Smooth muscle cell of the brain vasculature (primary cell): ENCODE measurements at regions not wholly inside any gene's neighbourhood (a gene's known extent, or its start where the extent isn't known, plus 50 kb on each side); places are given as distances from the start of the nearest gene placed in this dataset.
A peak's percentile ranks its signal among the peaks of the same experiment; 100 is the strongest.

ENCODE experiments used
- DNase-seq: peaks from one replicate; pipeline ENCODE4 v3.0.0-alpha.2; 2012; ENCODE audit warnings: low read depth, low spot score

DNA sequence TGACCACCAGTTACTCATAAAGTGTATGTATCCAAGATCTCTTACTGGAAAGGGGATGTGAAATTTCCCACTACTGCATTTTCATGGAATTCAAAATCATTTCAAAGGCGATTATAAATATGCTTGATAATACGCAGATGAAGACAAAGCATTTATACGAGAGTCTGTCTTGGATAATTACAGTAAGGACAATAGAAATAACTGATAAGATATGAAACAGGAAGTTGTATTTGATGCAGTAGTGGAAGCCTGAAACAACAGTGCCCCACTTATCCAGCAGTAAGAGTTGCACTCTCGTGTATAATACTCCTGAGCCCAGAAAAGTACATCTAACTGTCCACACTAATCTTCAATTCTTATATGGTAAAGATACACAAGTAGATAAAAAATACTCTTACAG is 188.7 kb upstream of the POU5F2 start:
- DNase-seq = no peak

DNA sequence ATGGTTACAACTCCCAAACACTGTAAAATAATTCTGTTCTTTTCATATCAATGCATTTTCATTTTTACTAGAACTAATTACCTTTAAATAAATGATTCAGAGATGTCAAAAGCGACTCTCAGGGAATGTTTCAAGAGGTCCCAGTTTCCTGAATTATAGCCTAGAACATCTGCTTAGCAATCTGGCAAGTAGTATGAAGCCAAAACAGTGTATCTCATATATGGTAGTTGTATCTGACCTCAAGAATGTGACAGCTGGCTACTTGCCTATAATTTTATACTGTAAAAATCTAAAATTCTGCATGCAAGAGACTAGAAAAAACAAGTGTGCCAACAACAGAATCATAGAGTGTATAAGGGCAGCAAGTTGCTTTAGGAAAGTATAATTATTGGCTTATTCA is 187.7 kb upstream of the POU5F2 start:
- no peak for DNase-seq

DNA sequence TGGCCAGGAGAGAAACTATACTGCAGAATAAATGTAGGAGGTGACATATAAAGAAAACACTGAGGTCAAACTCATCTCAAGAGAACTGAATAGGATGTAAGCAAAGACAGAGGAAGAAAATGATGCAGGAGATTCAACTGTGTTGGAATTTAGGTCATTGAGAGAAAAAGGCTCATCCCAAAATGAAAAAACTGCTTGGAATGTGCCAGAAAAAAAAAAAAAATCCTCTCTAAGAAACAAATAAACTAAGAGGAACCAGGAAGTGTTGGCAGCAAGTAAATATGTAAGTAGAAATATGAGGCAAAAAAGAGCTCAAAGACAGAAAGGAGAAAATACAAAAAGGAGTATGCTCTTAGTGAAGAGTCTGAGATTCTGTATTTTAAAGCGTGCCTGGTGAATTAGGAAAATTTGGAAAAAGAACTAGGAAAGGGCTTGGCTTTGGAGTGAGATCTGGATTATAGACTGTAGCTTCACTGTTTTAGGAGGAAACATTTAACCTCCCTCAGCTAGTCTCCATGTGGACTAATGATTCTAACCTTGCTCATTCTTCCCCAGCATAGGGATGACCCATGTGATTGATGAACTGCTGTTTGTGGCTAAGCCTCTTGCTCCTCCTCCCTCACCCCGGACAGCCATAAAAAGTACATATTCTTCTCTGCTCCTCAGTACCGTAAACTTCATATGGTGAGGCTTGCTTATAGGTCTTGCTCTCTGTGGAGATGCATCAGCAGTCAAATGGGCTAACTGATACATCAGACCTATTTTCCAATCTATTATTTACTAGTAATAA is 185.6 kb upstream of the POU5F2 start:
- DNase-seq = no peak

DNA sequence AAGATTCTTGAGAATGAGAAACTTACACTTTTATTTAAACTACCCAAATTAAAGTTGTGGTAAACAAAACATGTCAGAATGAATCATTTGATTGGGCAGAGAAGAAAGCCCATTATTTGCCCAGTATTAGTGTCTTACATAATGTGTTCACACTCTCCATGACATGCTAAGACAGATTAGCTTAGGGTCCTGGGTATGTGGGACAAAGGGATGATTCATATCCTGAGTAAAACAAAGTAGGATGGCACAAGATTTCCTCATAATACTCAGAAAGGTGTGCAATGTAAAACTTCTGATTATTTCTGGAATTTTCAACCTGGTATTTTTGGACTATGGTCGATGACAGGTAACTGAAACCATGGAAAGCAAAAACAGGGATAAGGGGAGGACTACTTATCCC is 183.9 kb upstream of the POU5F2 start:
- DNase-seq = no peak

DNA sequence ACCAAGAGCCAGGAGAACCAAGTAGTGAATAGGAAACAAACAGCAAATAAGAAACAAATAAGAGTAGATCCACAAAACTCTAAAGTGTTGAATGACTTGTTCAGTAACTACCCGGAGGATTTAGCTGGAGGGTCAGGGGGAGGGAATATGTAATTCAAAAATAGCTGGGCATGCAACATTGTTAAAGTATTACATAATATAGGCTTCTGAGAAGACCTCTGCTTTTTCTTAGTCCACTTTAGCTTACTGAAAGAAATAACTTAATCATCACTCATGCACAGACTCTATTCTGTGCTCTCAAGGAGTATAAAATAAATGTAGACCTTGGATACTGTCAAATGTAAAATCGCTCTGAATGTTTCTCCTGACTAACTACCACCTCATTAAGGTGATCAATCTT is 183.2 kb upstream of the POU5F2 start:
- no peak for DNase-seq

DNA sequence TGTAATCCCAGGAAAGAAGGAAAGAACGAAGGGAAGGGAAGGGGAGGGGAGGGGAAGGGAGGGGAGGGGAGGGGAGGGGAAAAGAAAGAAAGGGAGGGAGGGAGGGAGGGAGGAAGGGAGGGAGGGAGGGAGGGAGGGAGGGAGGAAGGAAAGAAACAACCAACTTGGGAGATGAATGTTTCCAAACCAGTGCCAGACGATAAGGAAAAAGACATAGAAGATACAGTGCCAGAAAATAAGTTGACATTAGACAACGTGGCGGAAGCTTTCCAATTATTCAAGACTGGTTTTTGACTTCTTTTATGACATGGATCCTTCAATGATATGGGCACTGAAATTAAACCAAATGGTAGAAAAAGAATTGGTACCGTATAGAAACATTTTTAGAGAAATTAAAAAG is 181.2 kb upstream of the POU5F2 start:
- DNase-seq = no peak

DNA sequence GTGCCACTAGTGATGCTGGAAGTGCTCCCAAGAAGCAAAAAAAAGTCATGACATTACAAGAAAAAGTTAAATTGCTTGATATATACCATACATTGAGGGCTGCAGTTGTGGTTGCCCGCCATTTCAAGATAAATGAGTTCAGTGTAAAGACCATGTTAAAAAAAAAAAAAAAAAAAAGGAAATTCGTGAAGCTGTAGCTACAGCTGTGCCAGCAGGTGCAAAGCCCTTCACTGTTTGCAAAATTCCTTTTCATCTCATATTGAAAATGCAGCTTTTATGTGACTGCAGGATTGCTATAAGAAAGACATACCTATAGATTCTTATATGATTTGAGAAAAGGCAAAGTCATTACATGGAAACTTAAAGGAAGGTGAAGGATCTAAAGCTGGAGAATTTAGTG is 179.6 kb upstream of the POU5F2 start:
- DNase-seq = no peak

DNA sequence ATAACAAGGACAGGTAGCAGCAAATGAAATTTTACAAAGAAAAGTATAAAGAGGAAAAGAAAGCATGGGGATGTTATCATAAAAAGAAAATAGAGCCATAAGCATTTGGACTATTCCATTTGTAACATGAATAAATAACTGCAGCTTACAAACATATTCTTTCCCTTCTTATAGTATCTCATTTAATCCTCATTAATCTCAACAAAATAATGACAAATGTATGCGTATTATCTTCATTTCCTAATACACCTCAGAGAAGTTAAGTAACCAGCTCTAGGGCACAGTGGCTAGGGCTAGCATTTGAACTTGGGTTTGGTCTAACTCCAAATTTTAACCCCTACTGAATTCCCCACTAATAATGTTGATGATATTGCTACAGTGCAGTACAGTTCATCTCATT is 175.5 kb upstream of the POU5F2 start:
- DNase-seq = no peak

DNA sequence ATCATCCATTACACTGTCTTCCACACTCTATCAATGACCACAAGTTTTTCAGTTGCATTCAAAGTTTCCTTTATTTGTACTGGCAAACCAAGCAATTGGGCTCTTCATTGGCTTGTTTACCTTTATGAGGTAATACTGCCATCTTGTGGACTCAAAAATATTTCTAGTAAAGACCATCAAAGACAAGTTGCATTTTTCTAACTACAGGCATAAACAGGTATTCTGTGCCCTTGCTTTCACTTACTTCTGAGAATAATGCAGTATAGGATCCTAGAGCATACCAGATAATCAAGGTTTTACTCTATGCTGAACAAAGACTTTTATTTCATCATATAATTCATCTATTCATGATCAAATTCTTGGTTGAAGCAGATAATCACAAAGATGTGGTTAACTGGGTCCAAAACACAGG is 173.7 kb upstream of the POU5F2 start:
- DNase-seq = peak; percentile 29

DNA sequence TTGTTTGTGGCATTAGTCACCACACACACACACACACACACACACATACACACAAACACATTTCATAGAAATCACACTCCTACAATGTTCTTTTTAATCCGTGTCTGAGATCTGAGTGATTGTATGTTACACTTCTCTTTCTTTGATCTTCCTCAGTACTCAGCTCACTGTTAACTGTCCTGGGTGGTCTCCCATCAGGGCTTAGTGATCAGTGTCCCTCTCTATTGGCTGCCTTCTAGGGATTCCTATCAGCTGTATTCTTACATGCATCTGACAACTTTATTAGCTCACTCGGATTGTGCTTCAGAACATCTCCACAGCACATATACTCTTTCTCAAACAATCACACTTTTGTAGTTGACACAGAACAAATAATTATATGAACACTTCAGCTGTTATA is 170.2 kb upstream of the POU5F2 start:
- no peak for DNase-seq

DNA sequence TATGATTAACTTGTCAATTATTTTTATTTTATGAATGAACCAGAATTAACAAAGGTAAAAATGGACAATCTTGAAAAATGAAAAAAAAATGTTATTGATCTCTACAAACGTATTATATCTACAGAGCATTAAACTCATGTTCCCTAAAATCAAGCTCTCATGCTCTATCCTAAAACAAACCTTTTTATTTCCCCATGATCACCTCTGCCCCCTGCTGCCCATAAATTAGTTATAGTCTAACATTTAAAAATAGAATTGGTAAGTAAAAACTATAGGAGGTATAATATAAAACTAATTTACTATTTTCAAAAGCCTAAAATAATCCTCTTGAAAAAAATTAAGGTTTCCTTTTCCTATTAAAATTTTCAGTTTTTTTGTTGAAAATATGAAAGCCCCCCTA is 168.0 kb upstream of the POU5F2 start:
- DNase-seq = no peak

DNA sequence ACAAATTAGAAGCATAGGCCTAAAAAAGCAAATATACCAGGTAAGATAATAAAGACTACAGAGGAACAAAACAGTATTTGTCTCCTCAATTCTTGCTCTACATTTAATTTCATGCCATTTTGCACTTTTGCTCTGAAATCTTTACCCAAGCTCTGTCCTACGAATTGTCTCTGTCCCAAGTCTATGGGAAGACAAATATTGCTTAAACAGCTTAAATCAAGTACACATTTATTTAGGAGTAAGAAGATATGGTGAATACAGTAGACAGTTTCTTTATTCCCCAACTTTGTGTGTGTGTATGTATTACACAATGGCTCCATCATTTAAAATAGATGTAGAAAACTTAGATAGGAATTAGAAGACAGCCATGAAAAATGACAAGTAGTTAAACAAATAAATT is 163.5 kb upstream of the POU5F2 start:
- no peak for DNase-seq

DNA sequence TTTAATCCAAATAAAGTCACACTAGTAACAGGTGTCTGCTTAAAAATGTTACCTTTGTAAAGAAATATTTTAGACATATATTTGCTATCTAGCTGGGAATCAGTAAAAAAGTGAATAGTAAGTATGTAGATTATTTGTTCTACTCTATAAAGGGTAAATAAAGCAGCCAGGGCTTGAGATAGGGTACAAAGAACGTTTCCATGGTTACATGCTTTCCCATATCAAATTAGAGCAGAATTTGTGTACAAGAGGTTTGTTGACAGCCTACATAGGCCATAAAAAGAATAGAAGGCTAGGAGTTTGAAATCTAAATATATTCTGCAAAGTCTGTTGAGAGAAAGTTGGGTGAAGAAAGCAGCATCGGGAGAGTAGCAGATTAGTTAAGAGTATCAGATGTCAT is 160.9 kb upstream of the POU5F2 start:
- DNase-seq = no peak

DNA sequence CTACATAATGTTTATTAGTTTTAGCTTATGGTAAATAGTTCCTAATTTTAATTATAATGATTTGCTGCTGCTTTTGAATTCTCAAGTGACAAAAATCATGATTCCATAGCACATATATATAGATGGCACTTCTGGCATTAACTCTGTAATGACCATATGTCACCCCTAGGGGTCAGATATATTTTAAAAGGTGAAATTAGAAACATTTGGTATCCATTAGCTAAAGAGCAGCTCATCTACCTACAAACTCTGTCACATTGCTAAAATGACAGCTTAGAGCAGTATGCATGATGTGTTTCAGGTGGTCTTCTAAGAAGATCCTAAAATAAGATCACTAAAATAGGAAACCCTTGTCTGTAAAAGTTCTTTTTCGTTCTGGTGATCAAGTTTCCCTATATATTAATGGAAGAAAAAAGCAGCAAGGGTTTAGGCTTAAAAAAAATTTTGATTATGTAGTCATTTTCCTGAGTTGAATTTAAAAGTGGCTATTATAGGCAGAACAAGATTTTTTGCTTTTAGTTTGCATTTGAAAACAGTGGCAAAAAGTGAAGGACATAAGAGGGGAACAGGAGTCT is 157.7 kb upstream of the POU5F2 start:
- no peak for DNase-seq

DNA sequence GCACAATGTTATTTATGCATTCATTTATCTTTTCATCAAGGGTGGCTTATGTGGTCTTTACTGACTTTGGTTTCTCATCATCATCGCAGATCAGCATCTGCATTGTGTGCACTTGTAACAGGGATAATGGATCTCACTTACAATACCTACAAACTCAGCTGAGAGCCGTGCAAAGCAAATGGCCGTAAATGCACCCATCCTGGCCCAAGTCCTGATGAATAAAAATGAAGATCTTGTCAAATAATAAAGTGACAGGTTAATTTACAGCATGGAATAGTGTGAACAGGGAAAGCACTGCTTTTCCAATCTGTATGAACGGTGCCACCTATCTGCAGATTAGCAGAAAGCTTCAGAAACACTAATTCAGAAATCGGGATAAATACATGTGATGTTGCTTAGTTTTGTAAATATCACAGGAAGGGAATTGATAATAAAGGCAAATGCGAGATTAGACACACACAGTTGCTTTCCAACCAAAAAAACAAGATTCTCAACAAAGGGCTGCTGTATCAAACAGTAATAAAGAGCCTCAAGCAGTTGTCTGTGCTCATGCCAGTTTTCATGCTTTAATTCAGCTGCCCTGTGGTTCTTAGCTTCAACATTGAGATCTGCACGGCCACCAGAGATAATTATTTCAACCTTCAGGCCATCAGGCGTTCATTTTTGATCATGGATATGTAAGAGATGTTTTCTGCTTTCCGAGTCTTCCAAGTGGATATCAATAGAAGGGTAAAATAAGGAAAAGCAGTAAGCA is 153.4 kb upstream of the POU5F2 start:
- no peak for DNase-seq

DNA sequence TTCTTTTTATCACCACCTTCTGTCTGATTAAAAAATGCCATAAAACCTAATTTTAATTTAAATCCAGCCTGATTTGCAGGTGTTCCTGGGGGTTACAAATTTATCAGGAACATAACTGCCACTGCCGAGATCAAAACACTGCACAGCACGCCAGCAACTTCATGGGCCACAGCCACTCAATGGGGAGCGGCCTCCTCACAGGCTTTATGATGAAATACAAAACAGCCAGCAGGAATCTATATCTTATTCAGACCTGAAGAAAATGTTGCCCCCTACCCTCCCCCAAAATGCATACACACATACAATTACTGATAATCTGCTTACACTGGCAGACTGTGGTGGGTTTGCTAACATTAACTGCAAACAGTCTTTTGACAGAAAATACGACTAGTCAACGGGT is 151.7 kb upstream of the POU5F2 start:
- DNase-seq = no peak

DNA sequence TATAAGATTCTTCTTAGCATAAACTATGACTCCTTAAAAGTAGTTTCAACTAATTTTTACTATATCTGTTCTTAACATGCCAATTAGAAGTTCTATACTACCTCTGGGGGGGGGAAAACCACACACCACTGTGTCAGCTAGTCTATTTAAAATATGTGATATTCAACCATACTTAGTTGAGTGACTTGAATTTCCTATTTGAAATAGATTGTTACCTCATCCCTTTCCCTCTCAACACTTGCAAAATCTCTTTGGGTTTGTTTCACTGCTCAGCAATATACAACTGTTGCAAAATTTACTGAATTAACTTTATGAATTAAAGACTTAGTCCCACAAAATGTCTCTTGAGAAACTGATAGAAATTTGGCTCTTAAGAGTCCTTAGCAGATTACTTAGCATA is 151.1 kb upstream of the POU5F2 start:
- no peak for DNase-seq

DNA sequence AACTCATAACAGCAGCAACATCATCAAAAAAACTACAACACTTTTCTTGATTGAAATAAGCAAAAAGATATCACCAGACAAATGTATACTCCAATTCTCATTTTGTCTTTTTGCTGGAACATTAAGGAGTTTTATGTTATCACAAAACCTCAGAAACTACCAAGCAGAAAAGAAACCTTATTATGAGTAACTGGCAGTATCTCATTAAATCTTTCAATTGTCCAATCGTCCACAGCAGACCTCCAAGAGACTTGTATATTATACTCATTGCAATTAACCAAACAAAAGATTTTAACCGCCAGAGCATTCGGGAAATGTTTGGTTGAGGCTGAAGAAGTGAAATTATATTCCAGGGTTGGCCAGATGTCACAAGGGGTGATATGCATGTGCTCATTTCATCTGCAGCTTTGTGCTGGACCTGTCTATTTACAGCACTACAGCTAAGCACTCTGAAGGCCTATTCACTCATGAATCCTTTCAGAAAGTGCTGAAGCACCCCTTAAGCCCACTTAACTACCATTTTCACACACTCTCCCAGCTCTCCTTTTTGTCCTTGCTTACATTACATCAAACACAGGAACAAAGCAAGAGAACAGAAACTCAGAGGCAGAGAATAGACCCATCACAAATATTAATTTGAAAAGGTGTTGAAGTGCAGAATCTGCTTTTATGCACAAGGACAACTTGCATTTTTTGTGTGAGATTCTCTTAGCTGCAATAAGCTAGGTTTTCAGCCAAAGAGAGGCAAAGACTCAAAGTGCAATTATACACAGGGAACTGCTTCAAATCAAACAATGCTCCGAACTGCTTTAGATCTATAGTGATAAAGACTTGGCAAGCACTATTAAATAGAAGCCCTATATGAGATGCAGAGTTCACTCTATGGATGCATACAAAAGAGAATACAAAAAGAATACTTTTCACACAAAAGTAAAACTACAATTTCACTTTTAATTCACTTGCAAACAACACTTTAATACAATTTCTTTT is 150.4 kb upstream of the POU5F2 start:
- DNase-seq = no peak

DNA sequence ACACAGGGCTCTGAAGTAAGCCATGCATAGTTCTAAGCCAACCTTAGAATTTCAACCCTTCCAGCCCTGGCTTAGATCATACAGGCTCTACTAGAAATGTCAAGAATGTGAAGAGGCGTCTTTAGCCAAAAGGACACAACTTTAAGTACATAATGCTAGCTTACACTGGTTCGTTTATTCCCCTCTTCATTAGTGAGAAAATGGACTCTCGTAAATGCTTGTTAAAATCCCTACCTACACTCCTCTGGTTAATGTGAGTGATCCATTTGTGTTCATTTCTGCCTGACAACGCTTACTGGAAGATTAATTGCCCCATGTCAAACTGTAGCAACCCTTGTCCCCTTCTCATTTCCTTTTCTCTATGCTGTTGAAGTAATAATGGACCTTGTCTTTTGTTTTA is 149.3 kb upstream of the POU5F2 start:
- no peak for DNase-seq

DNA sequence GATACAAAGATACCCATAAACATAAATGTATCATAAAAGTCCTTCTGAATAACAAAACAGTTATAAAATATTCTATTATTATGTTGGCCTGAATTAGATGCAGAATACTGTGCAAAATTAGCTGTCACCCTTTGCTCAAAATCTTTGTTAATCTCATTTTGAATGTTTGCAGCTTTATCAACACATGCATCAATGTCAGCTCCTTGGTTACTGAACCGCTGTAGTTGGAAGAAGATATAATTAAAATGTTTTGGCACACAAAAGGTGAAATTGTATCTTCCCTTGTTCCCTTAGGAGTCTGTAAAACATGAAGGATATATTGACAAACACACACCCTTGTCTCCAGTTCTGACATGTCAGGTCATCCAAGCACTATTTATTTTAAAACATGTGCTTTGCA is 146.3 kb upstream of the POU5F2 start:
- DNase-seq = no peak

DNA sequence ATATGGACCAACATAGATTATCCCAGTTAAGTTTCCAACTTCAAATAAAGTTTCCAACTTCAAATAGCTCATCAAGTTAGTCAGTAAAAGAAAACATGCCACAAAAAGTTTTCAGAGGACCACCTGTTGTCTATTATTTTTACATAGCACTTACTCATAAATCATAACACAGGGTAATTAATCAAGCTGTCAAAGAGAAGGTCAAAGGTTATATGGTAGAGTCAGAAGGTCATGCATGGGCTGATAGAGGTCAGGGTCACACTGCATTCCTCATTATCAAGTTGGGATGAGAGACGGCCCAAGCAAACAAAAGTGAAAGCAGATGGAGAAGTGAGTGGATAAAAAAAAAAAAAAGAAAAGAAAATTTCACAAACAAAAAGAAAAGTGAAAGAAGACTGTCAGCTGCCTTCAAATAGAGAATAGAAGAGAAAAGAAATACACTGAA is 145.5 kb upstream of the POU5F2 start:
- peak; percentile 29 for DNase-seq
